ENCODE measurements at regions not wholly inside any gene's neighbourhood (a gene's known extent, or its start where the extent isn't known, plus 50 kb on each side); places are given as distances from the start of the nearest gene placed in this dataset.

GRCh38 chr15:93645594-93645993 is 556.6 kb upstream of the RGMA start:
- TF ChIP-seq POLR2A (IDR thresholded peaks at IDR 0.05; ENCODE audit: low read depth, low read length) (no peak), POLR2AphosphoS5 (IDR thresholded peaks at IDR 0.05; ENCODE audit: low read depth, low read length) (no peak), TAF1 (IDR thresholded peaks at IDR 0.05; ENCODE audit: borderline replicate concordance, low read depth, low read length) (no peak)
- FAIRE-seq (no peak), DNase-seq (ENCODE audit: insufficient read length) (no peak)

GRCh38 chr15:93644595-93644994 is 555.6 kb upstream of the RGMA start:
- TF ChIP-seq POLR2A (IDR thresholded peaks at IDR 0.05; ENCODE audit: low read depth, low read length), result no peak
- no peak for TF ChIP-seq TAF1 (IDR thresholded peaks at IDR 0.05; ENCODE audit: borderline replicate concordance, low read depth, low read length)
- TF ChIP-seq POLR2AphosphoS5 (IDR thresholded peaks at IDR 0.05; ENCODE audit: low read depth, low read length), result no peak
- FAIRE-seq (no peak), DNase-seq (ENCODE audit: insufficient read length) (no peak)

- TF ChIP-seq POLR2A (IDR thresholded peaks at IDR 0.05; ENCODE audit: low read depth, low read length) (no peak), TAF1 (IDR thresholded peaks at IDR 0.05; ENCODE audit: borderline replicate concordance, low read depth, low read length) (no peak), POLR2AphosphoS5 (IDR thresholded peaks at IDR 0.05; ENCODE audit: low read depth, low read length) (no peak)
- no peak for FAIRE-seq
- DNase-seq (ENCODE audit: insufficient read length), result no peak
Measured at GRCh38 chr15:93640411-93640962, 551.5 kb upstream of the RGMA start.

- DNase-seq (ENCODE audit: insufficient read length), result no peak
- TF ChIP-seq POLR2A (IDR thresholded peaks at IDR 0.05; ENCODE audit: low read depth, low read length), result no peak
- no peak for TF ChIP-seq TAF1 (IDR thresholded peaks at IDR 0.05; ENCODE audit: borderline replicate concordance, low read depth, low read length)
- TF ChIP-seq POLR2AphosphoS5 (IDR thresholded peaks at IDR 0.05; ENCODE audit: low read depth, low read length), result no peak
- no peak for FAIRE-seq
Measured at GRCh38 chr15:93631958-93632618, 543.1 kb upstream of the RGMA start.

GRCh38 chr15:93619597-93619996 is 530.6 kb upstream of the RGMA start:
- FAIRE-seq (no peak), DNase-seq (ENCODE audit: insufficient read length) (no peak)
- TF ChIP-seq POLR2AphosphoS5 (IDR thresholded peaks at IDR 0.05; ENCODE audit: low read depth, low read length) (no peak), POLR2A (IDR thresholded peaks at IDR 0.05; ENCODE audit: low read depth, low read length) (no peak), TAF1 (IDR thresholded peaks at IDR 0.05; ENCODE audit: borderline replicate concordance, low read depth, low read length) (no peak)

- FAIRE-seq (no peak), DNase-seq (ENCODE audit: insufficient read length) (no peak)
- no peak for TF ChIP-seq TAF1 (IDR thresholded peaks at IDR 0.05; ENCODE audit: borderline replicate concordance, low read depth, low read length)
- TF ChIP-seq POLR2A (IDR thresholded peaks at IDR 0.05; ENCODE audit: low read depth, low read length), result no peak
- TF ChIP-seq POLR2AphosphoS5 (IDR thresholded peaks at IDR 0.05; ENCODE audit: low read depth, low read length), result no peak
Measured at GRCh38 chr15:93617443-93617842, 528.4 kb upstream of the RGMA start.

DNA sequence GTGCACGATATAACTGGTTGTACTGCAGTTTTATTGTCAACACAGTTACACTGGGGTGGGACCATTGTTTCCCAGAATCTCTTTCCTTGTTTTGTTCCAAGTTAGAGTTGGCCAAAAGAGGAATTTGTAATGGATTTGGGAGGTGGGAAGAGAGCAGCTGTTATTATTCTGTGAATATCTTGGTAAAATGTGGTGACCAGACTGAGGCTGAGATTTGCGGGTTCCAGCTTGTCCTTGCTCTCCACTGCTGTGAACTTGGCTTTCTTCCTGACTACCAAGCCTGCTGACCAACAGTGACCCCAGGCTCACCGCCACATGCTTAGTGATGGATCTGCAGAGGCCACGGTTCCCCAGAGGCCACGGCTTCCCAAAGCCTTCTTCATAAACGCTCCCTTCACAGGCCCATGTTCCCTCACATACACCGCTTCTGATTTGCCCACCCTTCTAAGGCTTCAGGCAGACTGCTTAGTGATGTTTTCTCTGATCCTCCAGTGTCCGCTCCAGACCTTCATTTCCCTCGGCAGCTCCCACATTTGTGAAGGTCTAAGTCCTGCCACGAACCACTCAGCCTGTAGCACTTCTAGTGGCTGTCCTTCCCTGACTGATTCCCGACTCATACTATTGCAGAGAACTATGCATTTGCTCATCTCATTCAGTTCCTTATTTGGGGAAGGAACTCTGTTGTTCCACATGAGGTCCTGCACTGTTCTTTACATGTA is 525.5 kb upstream of the RGMA start:
- TF ChIP-seq TAF1 (IDR thresholded peaks at IDR 0.05; ENCODE audit: borderline replicate concordance, low read depth, low read length), result no peak
- no peak for TF ChIP-seq POLR2A (IDR thresholded peaks at IDR 0.05; ENCODE audit: low read depth, low read length)
- no peak for TF ChIP-seq POLR2AphosphoS5 (IDR thresholded peaks at IDR 0.05; ENCODE audit: low read depth, low read length)
- DNase-seq (ENCODE audit: insufficient read length) (no peak), FAIRE-seq (no peak)

GRCh38 chr15:93613386-93613785 is 524.4 kb upstream of the RGMA start:
- TF ChIP-seq POLR2A (IDR thresholded peaks at IDR 0.05; ENCODE audit: low read depth, low read length) (no peak), TAF1 (IDR thresholded peaks at IDR 0.05; ENCODE audit: borderline replicate concordance, low read depth, low read length) (no peak), POLR2AphosphoS5 (IDR thresholded peaks at IDR 0.05; ENCODE audit: low read depth, low read length) (no peak)
- DNase-seq (ENCODE audit: insufficient read length) (no peak), FAIRE-seq (no peak)

DNA sequence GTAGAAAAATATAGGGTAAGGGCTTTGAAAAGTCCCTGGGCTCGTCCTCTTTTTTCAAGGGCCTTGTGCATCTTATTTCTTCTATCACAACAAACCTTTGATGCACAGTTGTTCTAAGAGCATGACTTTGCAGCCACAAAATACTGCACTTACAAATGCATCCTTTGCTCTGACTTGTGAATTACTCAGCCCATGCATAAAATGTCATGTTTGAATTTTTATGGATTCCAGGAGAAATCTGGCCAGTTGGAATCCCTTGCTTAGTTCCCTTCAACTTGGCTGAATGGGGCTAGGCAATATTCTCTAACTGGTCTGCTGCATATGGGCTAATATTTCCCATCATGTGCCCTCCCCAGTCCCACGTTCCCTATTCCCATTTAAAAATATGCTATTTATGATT is 523.9 kb upstream of the RGMA start:
- TF ChIP-seq TAF1 (IDR thresholded peaks at IDR 0.05; ENCODE audit: borderline replicate concordance, low read depth, low read length) (no peak), POLR2AphosphoS5 (IDR thresholded peaks at IDR 0.05; ENCODE audit: low read depth, low read length) (no peak), POLR2A (IDR thresholded peaks at IDR 0.05; ENCODE audit: low read depth, low read length) (no peak)
- DNase-seq (ENCODE audit: insufficient read length) (no peak), FAIRE-seq (no peak)

DNA sequence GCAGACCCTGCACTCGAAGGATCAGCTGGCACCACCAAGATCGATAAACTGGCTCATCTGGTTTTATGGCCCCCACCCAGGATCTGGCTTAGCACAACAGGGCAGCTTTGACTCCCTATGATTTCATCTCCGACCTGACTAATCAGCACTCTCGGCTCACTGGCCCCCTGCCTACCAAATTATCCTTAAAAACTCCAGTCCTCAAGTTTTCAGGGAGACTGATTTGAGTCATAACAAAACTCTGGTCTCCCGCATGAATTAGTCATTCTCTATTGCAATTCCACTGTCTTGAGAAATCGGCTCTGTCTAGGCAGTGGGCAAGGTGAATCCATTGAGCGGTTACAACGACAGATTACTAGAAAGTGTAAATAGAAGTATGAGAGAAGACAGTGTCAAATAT is 521.9 kb upstream of the RGMA start:
- DNase-seq (ENCODE audit: insufficient read length) (no peak), FAIRE-seq (no peak)
- TF ChIP-seq POLR2AphosphoS5 (IDR thresholded peaks at IDR 0.05; ENCODE audit: low read depth, low read length) (no peak), TAF1 (IDR thresholded peaks at IDR 0.05; ENCODE audit: borderline replicate concordance, low read depth, low read length) (no peak), POLR2A (IDR thresholded peaks at IDR 0.05; ENCODE audit: low read depth, low read length) (no peak)

DNA sequence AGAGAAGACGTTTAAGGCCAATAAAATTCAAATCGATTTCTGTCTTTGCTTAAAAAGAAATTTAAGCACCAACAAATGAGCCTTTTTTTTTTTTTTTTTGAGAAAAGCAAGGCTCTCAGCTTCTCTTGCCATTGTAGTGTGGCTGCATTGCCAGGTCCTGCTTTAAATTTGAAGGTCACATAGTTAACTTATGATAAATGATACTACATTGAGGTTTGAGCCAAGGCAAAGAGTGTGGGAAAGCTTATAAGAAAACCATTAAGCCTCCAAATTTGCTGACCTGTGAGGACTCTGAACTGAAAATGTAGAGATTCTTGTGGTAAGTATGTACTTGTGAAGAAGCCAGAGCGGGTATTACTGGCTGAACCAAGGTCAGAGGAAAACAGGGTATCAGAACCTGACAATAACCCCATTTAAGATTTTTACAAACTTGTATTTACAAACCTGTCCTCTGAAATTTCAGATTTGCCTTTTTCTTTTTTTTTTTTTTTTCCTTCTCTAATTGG is 519.7 kb upstream of the RGMA start:
- FAIRE-seq (no peak), DNase-seq (ENCODE audit: insufficient read length) (no peak)
- TF ChIP-seq TAF1 (IDR thresholded peaks at IDR 0.05; ENCODE audit: borderline replicate concordance, low read depth, low read length) (no peak), POLR2AphosphoS5 (IDR thresholded peaks at IDR 0.05; ENCODE audit: low read depth, low read length) (no peak), POLR2A (IDR thresholded peaks at IDR 0.05; ENCODE audit: low read depth, low read length) (no peak)
